Adrenal gland (tissue), 9 donors: ENCODE measurements at regions not wholly inside any gene's neighbourhood (a gene's known extent, or its start where the extent isn't known, plus 50 kb on each side); places are given as distances from the start of the nearest gene placed in this dataset.

Experiments used
- DNase-seq, 7 donors: peaks; one replicate each; pipeline ENCODE4 v3.0.0-alpha.2; 2019 to 2020
- H3K27ac ChIP-seq, 5 donors: fragments of 200-600 bp; sonication (generic) in 4 of 5; 1 replicate in 3 of 5; 2 replicates in 2 of 5; pipeline versions ENCODE4 v1.5.1 to v1.8.0; 2016 to 2020; ENCODE audit warnings: mild to moderate bottlenecking in 1 of 5
- H3K27me3 ChIP-seq: fragments of 200-600 bp; 2 replicates; pipeline ENCODE4 v1.8.0; 2021
- H3K36me3 ChIP-seq, 2 donors: fragments of 200-600 bp; replicated peaks in 1 of 2; 1 replicate in 1 of 2; 2 replicates in 1 of 2; pipeline versions ENCODE4 v1.5.1 to v1.8.0; 2018 to 2022
- H3K4me1 ChIP-seq, 2 donors: fragments of 200-600 bp; replicated peaks in 1 of 2; 1 replicate in 1 of 2; 2 replicates in 1 of 2; pipeline versions ENCODE4 v1.5.1 to v1.8.0; 2018 to 2021
- H3K4me3 ChIP-seq, 4 donors: fragments of 200-600 bp; sonication (generic) in 3 of 4; one replicate each; pipeline ENCODE4 v1.5.1; 2016 to 2018
- H3K9me3 ChIP-seq, 3 donors: fragments of 200-600 bp; sonication (generic) in 1 of 3; replicated peaks in 1 of 3; 1 replicate in 2 of 3; 2 replicates in 1 of 3; pipeline versions ENCODE4 v1.5.1 to v1.8.0; 2016 to 2021
- POLR2A ChIP-seq, 2 donors: fragments of 450-650 bp; IDR thresholded peaks; one replicate each; pipeline ENCODE4 v1.6.1; 2017; ENCODE audit warnings: antibody characterized with exemption in 2 of 2, mild to moderate bottlenecking in 2 of 2, moderate library complexity in 1 of 2
- WGBS, 4 donors: extraction: QIAGEN DNeasy Blood & Tissue Kit in 2 of 4; methylation state at CpG; one replicate each; pipeline versions ENCODE4 v1.1.5 to v1.1.7; 2013 to 2017; 5-methylcytosine and 5-hydroxymethylcytosine counted together
- intact Hi-C, 2 donors: fragments of 100-400 bp; cut with DNase I; formaldehyde crosslinking; loops; one replicate each; pipeline versions ENCODE4 v1.14.1 to v1.15.0; 2022 to 2023
- TF ChIP-seq, protein P1 (sequence below), 6 experiments: fragments of 450-650 bp in 4 of 6; fragments of 200-600 bp in 2 of 6; sonication (generic) in 1 of 6; IDR thresholded peaks; 1 replicate in 5 of 6; 2 replicates in 1 of 6; pipeline versions ENCODE4 v1.5.1 to v1.8.0; 2016 to 2021; ENCODE audit warnings: antibody characterized with exemption in 6 of 6, mild to moderate bottlenecking in 2 of 6, moderate library complexity in 1 of 6
- donor health status: healthy with polysubstance abuse.
- donor health status: Bipolar disorder and iron deficiency.
- donor health status: DM: yes; HTN: yes; CAD: no.
- donor health status: DM: no; HTN: no; CAD: no.
- donor health status: DM: no; HTN: no; CAD: no.

DNA sequence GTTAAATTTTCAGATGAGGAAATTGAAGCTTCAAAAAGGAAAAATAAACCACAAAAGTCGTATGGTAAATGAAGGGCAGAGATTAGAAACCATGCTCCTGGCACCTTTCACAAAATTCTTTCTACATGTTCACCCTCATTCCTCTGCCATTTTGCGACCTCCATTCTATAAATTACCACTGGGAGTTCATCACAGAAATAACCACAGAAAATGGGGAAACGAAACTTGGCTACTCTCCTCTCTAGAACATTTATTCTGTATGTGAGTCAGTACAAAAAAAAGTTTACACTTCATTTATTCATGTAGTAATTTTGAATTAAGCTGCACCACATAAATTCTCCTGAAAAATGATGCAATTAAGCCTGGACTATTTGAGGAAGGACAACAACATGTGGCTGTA, 320.9 kb upstream of the C1orf87 start:
- Histone ChIP-seq H3K36me3 (no peaks in the 10 kb centered on the region), H3K9me3 (no peaks in the 10 kb centered on the region), H3K27me3 (no peaks in the 10 kb centered on the region), H3K27ac (no peak overlapping the region), H3K4me1 (no peaks in the 10 kb centered on the region), H3K4me3 (no peak overlapping the region)
- intact Hi-C loops = no loop called here
- no peak for DNase-seq
- 63 to 74% (median 67%) methylated on average over 3 of the region's 3 CpGs for WGBS, 4 donors
- TF ChIP-seq POLR2A (IDR thresholded peaks at IDR 0.05) = no peak
- TF ChIP-seq, protein P1, sequence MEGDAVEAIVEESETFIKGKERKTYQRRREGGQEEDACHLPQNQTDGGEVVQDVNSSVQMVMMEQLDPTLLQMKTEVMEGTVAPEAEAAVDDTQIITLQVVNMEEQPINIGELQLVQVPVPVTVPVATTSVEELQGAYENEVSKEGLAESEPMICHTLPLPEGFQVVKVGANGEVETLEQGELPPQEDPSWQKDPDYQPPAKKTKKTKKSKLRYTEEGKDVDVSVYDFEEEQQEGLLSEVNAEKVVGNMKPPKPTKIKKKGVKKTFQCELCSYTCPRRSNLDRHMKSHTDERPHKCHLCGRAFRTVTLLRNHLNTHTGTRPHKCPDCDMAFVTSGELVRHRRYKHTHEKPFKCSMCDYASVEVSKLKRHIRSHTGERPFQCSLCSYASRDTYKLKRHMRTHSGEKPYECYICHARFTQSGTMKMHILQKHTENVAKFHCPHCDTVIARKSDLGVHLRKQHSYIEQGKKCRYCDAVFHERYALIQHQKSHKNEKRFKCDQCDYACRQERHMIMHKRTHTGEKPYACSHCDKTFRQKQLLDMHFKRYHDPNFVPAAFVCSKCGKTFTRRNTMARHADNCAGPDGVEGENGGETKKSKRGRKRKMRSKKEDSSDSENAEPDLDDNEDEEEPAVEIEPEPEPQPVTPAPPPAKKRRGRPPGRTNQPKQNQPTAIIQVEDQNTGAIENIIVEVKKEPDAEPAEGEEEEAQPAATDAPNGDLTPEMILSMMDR (IDR thresholded peaks at IDR 0.05) = no peak

DNA sequence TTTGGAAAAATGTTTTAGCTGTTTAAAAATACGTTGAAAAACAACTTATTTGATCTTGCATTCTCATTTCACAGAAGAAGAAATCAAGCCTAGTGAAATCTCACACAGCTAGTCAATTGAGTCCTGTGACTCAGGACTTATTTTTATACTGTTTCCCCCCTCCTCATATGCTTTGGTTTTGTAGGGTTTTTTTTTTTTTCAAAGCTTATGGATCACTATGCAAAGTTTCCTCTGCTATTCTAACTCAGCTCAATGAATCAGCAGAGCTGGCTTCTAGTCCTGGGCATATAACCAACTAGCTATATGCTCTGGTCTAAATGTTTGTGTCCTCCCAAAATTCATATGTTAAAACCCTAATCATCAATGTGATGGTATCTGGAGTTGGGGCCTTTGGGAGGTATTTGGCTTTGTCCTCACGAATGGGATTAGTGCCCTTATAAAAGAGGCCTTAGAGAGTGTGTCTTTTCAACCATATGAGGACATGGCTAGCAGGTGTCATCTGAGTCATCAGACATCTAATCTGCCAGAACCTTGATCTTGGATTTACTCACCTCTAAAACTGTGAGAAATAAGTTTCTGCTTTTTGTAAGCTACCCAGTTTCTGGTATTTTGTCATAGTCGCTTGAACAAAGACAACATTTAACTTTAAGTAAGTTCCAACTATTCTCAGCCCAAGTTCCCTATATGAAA, 317.2 kb upstream of the C1orf87 start:
- no peak for TF ChIP-seq POLR2A (IDR thresholded peaks at IDR 0.05)
- TF ChIP-seq, protein P1 (IDR thresholded peaks at IDR 0.05) = no peak
- Histone ChIP-seq H3K4me3 (no peak overlapping the region), H3K27me3 (no peaks in the 10 kb centered on the region), H3K4me1 (no peaks in the 10 kb centered on the region), H3K27ac (no peak overlapping the region), H3K9me3 (no peaks in the 10 kb centered on the region), H3K36me3 (no peaks in the 10 kb centered on the region)
- no peak for DNase-seq
- intact Hi-C loops = no loop called here
- WGBS, 4 donors = 75 to 89% (median 85%) methylated on average over 3 of the region's 3 CpGs

DNA sequence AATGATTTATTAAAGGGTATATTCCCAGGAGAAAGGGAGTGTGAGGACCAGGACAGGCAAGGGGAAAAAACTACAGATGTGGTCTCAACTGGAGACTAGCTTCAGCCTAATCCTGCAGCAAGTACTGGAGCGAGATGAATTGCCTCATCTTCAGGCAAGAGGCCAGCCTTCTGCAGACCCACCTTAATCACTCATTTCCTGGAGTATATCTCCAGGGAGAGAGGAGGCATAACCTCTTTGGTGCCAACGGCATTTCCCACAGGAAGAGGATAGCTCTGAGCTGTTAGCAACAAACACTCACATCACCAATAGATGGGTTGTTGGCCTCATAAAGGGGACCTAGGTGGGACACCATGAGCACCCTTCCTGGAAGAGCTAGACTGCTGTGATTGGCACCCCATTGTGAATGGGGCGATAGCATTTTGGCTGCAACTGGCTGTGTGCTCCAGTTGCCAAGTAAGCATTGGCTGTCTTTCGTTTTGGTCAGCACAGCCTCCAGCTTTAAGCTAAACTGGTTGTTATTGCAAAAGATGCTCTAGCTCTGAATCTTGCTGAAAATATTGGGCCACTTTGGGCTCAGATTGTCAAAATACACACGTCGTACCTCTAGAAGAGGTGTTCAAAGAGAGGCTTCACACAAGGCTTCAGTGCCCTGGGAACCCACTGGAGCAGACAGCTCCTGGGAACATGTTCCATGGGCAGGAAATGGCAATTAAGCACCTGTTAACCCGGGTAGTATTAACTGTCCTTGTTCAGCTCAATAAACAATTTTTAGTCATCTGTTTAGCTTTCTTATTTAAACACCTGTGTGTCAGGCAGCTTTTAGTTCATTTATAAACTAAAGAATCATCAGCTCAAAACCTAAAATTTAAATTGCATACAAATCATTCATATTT, 314.8 kb upstream of the C1orf87 start:
- no peaks in the 10 kb centered on the region for H3K27me3 ChIP-seq
- no peak overlapping the region for H3K27ac ChIP-seq
- WGBS, 4 donors = 58 to 73% (median 64%) methylated on average over 5 to 7 of the region's 7 CpGs
- no peaks in the 10 kb centered on the region for H3K4me1 ChIP-seq
- TF ChIP-seq, protein P1 (IDR thresholded peaks at IDR 0.05) = no peak
- no peak for TF ChIP-seq POLR2A (IDR thresholded peaks at IDR 0.05)
- H3K4me3 ChIP-seq = no peak overlapping the region
- DNase-seq = peak in 2 of 7 donors; percentile 2 to 51
- H3K9me3 ChIP-seq = no peaks in the 10 kb centered on the region
- intact Hi-C loops = no loop called here
- H3K36me3 ChIP-seq = no peaks in the 10 kb centered on the region

DNA sequence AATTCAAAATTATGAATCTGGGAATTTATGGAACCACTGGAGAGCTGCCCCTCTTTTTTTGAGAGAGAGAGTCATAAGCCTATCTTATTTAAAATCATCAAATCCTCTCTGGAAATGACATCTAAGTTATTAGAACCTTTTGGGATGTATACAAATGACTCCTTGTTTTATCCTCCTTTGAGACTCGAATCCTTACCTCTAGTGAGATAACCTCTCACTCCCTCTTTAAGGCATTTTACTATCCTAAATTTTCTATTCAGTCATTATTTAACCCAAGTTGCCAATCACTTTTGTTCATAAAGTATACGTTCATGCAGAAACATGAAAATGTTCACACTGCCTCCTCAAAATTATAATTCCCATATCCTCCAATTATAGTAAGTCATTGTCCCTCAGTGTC, 313.6 kb upstream of the C1orf87 start:
- WGBS, 4 donors = 72 to 91% (median 78%) methylated on average over 2 of the region's 2 CpGs
- no peak for DNase-seq
- Histone ChIP-seq H3K27me3 (no peaks in the 10 kb centered on the region), H3K4me3 (no peak overlapping the region), H3K36me3 (no peaks in the 10 kb centered on the region), H3K9me3 (no peaks in the 10 kb centered on the region), H3K27ac (no peak overlapping the region), H3K4me1 (no peaks in the 10 kb centered on the region)
- TF ChIP-seq POLR2A (IDR thresholded peaks at IDR 0.05) = no peak
- TF ChIP-seq, protein P1 (IDR thresholded peaks at IDR 0.05) = no peak
- intact Hi-C loops = no loop called here
